ENCODE measurements at regions not wholly inside any gene's neighbourhood (a gene's known extent, or its start where the extent isn't known, plus 50 kb on each side); places are given as distances from the start of the nearest gene placed in this dataset.
A peak's percentile ranks its signal among the peaks of the same experiment; 100 is the strongest.

DNA sequence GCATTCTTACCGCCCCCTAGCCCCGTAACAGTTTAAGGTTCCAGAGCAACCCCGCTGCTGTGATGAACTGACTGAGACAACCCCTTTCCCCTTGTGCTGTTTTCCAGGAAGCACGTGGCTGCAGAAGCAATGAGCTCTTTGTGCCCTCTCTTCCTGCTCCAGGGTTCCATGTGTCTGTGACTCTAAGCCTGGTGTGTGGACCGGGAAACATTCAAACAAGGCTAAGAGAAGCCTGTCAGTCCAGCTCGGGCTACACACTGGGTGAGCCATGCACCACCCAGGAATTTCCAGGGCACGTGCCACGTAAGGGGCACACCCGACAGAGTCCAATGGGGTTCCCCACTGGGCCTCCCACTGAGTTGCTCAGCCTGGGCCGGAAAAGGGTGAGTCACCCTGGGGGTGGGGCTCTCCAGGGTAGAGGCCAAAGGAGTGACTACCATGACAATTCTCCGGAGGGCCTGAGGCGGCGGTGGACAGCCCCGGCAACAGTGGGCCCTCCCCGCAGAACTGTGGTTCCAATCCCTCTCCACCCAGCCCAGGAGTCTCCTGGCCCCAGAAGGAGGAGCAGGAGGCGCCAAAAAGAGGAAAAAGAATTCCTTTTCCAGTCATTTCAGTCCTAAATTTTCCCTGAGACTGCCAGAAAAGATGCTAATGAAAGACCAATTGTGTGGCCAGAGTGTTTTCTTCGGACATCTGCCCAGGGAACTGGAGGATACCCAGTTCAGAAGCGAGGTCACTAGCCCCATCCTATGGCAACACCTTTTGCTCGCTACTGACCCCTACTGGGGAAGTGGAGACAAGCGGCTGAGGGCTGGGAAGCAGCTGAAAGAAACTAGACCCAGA, 157.8 kb upstream of the SLC1A4 start:
- TF ChIP-seq, protein P1, sequence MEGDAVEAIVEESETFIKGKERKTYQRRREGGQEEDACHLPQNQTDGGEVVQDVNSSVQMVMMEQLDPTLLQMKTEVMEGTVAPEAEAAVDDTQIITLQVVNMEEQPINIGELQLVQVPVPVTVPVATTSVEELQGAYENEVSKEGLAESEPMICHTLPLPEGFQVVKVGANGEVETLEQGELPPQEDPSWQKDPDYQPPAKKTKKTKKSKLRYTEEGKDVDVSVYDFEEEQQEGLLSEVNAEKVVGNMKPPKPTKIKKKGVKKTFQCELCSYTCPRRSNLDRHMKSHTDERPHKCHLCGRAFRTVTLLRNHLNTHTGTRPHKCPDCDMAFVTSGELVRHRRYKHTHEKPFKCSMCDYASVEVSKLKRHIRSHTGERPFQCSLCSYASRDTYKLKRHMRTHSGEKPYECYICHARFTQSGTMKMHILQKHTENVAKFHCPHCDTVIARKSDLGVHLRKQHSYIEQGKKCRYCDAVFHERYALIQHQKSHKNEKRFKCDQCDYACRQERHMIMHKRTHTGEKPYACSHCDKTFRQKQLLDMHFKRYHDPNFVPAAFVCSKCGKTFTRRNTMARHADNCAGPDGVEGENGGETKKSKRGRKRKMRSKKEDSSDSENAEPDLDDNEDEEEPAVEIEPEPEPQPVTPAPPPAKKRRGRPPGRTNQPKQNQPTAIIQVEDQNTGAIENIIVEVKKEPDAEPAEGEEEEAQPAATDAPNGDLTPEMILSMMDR (IDR thresholded peaks at IDR 0.05): peak; percentile 74

DNA sequence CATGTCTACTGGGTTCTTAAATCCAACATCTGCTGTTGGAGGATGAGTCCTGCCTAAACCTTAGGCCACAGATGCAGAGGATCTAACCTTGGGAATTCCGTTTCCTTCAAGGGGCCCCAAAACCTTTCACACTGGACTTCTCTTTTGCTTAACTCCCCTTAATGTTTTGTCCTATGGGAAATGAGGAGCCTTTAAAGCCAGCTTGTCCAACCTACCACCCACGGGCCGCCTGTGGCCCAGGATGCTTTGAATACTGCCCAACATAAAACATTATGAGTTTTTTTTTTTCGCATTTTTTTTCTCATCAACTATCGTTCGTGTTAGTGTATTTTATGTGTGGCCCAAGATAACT, 157.2 kb upstream of the SLC1A4 start:
- TF ChIP-seq, protein P1 (IDR thresholded peaks at IDR 0.05): peak; percentile 2; the same call in 1 of the 2 replicates

DNA sequence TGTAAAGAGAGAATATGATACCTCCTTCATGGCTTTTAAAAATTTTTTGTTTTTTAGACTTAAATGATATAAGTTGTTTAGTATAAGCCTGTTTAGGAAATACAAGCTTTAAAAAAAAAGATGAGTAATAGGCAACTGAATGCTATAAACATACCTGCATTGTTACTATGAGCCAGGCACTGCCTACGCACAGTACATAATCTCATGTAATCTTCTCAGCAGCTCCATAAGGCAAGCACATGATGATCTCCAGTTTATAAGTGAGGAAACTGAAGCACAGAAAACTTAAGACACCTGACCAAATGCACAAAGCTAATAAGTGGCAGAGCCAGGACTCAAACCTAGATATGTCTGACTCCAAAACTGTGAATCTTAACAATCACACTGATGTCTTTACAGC, 156.3 kb upstream of the SLC1A4 start:
- TF ChIP-seq, protein P1 (IDR thresholded peaks at IDR 0.05): no peak

DNA sequence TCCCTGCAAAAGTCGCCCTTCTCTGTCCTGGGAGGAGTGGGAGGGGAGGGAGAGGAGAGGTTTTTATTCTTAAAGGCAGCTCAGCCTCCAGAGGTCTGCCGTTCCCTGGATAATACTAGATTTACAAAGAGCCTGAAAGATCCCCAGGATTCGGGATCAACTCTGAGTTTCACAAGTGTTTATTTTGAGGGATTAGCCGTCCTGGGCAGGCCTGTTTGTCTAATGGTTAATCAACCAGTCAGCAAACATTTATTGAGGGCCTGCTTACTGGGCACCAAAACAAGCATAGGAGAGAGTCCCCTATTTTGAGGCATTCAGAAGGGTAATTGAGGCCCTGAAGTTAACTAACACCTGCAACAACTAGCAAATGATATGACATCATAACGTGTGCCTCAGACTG, 152.6 kb upstream of the SLC1A4 start:
- TF ChIP-seq, protein P1 (IDR thresholded peaks at IDR 0.05): no peak

DNA sequence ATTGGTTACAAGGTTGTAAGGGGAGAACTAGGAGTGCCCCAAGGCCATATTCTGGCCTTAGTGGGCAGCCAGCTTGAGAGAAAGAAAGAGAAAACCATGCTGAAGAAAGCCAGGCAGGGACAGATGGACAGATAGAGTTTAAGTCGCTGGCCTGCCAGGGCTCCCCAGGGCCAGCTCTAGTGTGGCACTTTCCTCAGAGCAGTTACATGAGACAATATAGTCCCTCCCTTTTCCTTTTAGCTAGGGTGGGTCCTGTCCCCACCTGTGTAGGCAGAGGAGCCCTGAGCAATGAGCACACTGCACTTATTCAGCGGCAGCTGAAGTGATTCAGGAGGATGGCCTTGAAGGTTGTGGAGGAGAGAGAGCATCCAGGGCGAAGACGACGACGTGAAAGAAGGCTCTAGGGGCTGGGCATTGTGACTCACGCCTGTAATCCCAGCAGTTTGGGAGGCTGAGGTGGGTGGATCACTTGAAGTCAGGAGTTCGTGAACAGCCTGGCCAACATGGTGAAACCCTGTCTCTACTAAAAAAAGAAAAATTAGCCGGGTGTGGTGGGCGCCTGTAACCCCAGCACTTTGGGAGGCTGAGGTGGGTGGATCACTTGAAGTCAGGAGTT, 152.0 kb upstream of the SLC1A4 start:
- TF ChIP-seq, protein P1 (IDR thresholded peaks at IDR 0.05): no peak

DNA sequence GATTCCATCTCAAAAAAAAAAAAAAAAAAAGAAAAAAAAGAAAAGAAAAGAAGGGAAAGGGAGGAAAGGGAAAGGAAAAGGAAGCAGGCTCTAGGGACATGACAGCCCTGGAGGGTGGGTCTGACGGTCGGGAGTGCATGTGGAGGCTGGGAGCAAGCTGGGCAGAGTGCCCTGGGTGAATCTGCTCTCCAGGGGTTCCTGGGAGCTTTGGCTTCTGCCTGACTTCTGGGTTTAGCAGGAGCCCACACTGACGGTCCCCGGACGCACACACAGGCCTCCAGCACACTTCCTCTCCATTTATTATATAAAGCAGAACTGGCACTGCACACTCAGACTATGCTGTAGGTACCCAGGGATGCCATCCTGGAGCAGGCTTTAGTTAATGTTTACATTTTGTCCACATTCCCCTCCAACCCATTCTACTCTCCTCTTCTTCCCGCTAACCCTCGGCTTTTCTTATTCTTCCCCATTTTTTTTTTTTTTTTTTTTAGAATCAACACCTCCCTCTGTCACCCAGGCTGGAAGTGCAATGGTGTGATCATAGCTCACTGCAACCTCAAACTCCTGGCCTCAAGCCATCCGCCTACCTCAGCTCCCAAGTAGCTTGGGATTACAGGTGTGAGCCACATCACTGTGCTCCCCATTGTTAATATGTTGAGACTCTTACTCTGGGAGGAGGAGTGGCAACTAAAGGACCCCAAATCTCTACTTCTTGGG, 151.1 kb upstream of the SLC1A4 start:
- TF ChIP-seq, protein P1 (IDR thresholded peaks at IDR 0.05): no peak

DNA sequence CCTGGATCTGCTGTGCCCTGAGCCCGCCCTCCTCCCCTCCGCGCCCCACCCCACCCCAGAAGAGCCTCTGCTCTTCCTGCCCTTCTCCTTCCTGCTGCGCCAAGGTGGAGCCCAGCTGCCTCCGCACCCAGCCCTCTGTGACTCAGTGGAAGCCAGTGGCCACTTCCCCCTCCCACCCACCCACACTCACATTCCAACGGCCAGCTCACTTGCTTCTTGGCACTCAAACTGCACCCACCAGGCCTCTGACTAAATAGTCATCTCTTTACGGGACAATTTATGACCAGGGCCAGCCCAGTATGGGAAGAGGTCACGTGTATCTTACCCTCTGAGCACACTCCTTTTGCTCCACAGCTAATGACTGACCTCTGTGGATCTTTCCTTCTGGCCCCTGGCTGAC, 150.4 kb upstream of the SLC1A4 start:
- TF ChIP-seq, protein P1 (IDR thresholded peaks at IDR 0.05): no peak
